ENCODE measurements at regions not wholly inside any gene's neighbourhood (a gene's known extent, or its start where the extent isn't known, plus 50 kb on each side); places are given as distances from the start of the nearest gene placed in this dataset.

DNA sequence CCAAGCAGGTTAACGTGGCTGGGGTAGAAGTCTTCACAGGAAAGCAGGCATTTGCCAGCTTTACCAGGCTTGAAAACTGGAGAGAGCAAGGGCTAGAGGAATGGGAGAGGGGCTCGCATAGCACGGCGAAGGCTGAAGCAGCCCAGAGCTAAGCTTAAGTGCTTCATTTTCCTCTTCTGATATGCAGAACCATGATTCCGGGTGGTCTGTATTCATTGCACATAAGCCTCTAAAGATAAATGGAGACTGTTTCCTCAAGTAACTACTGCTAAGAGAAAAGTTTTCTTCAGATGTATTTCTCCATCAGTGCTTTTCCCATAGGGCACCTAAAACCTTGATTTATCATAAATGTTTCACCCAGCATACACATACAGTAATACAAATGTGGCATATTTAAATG, 414.1 kb downstream of the MLLT3 start (continued):
- no peak for TF ChIP-seq GTF2I (CRISPR knock-in tag; conservative IDR thresholded peaks at IDR 0.05)
- TF ChIP-seq CREM (CRISPR knock-in tag; IDR thresholded peaks at IDR 0.05): no peak

GRCh38 chr9:20207176-20207575, 415.1 kb downstream of the MLLT3 start:
- H3K4me1 Mint-ChIP-seq: peaks cover 26% of the 10 kb centered on the region
- no peak for DNase-seq (ENCODE audit: low spot score)
- no peak overlapping the region for H3K4me3 Mint-ChIP-seq
- POLR2A ChIA-PET: no interaction called here
- no peaks in the 10 kb centered on the region for H3K36me3 Mint-ChIP-seq
- no peaks in the 10 kb centered on the region for H3K9me3 Mint-ChIP-seq
- ATAC-seq: no peak
- H3K27ac Mint-ChIP-seq: no peak overlapping the region
- H3K27me3 Mint-ChIP-seq (ENCODE audit: low read depth): no peaks in the 10 kb centered on the region
- CTCF ChIA-PET: no interaction called here
- TF ChIP-seq, protein P1, sequence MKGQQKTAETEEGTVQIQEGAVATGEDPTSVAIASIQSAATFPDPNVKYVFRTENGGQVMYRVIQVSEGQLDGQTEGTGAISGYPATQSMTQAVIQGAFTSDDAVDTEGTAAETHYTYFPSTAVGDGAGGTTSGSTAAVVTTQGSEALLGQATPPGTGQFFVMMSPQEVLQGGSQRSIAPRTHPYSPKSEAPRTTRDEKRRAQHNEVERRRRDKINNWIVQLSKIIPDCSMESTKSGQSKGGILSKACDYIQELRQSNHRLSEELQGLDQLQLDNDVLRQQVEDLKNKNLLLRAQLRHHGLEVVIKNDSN (CRISPR knock-in tag; IDR thresholded peaks at IDR 0.05): no peak
- TF ChIP-seq ATF1 (CRISPR knock-in tag; IDR thresholded peaks at IDR 0.05): no peak
- TF ChIP-seq CDX4 (CRISPR knock-in tag; IDR thresholded peaks at IDR 0.05; ENCODE audit: borderline replicate concordance): no peak
- TF ChIP-seq RELA (CRISPR knock-in tag; IDR thresholded peaks at IDR 0.05; ENCODE audit: borderline replicate concordance): no peak
- no peak for TF ChIP-seq SOX15 (CRISPR knock-in tag; IDR thresholded peaks at IDR 0.05)

GRCh38 chr9:20205821-20206220, 416.5 kb downstream of the MLLT3 start:
- Mint-ChIP-seq H3K27ac (no peak overlapping the region), H3K27me3 (ENCODE audit: low read depth) (no peaks in the 10 kb centered on the region), H3K9me3 (no peaks in the 10 kb centered on the region), H3K4me1 (peaks cover 26% of the 10 kb centered on the region), H3K36me3 (no peaks in the 10 kb centered on the region), H3K4me3 (no peak overlapping the region)
- TF ChIP-seq MYBL2 (CRISPR knock-in tag; IDR thresholded peaks at IDR 0.05) (no peak), NR2C2 (CRISPR knock-in tag; IDR thresholded peaks at IDR 0.05) (no peak), CREM (CRISPR knock-in tag; IDR thresholded peaks at IDR 0.05) (no peak), ZNF512 (CRISPR knock-in tag; IDR thresholded peaks at IDR 0.05; ENCODE audit: borderline replicate concordance) (no peak), NFE2L1 (CRISPR knock-in tag; IDR thresholded peaks at IDR 0.05) (no peak), ZNF396 (CRISPR knock-in tag; IDR thresholded peaks at IDR 0.05; ENCODE audit: borderline replicate concordance) (no peak), GTF2I (CRISPR knock-in tag; conservative IDR thresholded peaks at IDR 0.05) (no peak), MAX (CRISPR knock-in tag; IDR thresholded peaks at IDR 0.05) (no peak), GRHL2 (CRISPR knock-in tag; IDR thresholded peaks at IDR 0.05; ENCODE audit: insufficient replicate concordance, severe bottlenecking) (no peak)
- TF ChIP-seq, protein P2, sequence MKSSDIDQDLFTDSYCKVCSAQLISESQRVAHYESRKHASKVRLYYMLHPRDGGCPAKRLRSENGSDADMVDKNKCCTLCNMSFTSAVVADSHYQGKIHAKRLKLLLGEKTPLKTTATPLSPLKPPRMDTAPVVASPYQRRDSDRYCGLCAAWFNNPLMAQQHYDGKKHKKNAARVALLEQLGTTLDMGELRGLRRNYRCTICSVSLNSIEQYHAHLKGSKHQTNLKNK (CRISPR knock-in tag; IDR thresholded peaks at IDR 0.05): no peak
- TF ChIP-seq, protein P3, sequence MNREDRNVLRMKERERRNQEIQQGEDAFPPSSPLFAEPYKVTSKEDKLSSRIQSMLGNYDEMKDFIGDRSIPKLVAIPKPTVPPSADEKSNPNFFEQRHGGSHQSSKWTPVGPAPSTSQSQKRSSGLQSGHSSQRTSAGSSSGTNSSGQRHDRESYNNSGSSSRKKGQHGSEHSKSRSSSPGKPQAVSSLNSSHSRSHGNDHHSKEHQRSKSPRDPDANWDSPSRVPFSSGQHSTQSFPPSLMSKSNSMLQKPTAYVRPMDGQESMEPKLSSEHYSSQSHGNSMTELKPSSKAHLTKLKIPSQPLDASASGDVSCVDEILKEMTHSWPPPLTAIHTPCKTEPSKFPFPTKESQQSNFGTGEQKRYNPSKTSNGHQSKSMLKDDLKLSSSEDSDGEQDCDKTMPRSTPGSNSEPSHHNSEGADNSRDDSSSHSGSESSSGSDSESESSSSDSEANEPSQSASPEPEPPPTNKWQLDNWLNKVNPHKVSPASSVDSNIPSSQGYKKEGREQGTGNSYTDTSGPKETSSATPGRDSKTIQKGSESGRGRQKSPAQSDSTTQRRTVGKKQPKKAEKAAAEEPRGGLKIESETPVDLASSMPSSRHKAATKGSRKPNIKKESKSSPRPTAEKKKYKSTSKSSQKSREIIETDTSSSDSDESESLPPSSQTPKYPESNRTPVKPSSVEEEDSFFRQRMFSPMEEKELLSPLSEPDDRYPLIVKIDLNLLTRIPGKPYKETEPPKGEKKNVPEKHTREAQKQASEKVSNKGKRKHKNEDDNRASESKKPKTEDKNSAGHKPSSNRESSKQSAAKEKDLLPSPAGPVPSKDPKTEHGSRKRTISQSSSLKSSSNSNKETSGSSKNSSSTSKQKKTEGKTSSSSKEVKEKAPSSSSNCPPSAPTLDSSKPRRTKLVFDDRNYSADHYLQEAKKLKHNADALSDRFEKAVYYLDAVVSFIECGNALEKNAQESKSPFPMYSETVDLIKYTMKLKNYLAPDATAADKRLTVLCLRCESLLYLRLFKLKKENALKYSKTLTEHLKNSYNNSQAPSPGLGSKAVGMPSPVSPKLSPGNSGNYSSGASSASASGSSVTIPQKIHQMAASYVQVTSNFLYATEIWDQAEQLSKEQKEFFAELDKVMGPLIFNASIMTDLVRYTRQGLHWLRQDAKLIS (CRISPR knock-in tag; IDR thresholded peaks at IDR 0.05; ENCODE audit: borderline replicate concordance): no peak
- DNase-seq (ENCODE audit: low spot score): no peak
- POLR2A ChIA-PET: no interaction called here
- no peak for ATAC-seq
- CTCF ChIA-PET: no interaction called here
